ENCODE measurements at regions not wholly inside any gene's neighbourhood (a gene's known extent, or its start where the extent isn't known, plus 50 kb on each side); places are given as distances from the start of the nearest gene placed in this dataset.

DNA sequence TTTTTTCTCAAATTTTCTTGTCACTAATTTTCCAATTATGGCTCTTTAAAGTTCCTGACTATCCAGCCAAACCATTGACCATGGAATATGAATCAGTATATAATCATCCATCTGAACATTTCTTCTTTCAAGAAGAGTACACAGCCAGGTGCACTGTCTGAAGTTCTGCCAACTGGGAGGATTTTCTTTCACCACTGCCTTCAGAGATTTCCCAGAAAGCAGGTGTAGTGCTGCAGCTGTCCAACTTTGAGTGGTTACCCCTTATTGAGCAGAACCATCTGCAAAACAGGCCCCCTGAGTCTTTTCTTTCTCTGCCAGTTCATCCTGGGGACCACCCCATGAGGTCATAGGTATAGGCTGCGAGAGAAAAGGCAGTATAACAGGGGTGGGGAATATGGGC, 1213.2 kb downstream of the RAPGEF2 start:
- Histone ChIP-seq H3K4me3 (no peak overlapping the region), H3K36me3 (no peaks in the 10 kb centered on the region), H3K27me3 (no peaks in the 10 kb centered on the region), H3K27ac (no peak overlapping the region), H3K4me1 (no peaks in the 10 kb centered on the region), H3K9me3 (no peaks in the 10 kb centered on the region)
- WGBS, 2 donors (ENCODE audit: low coverage in 1 of 2), result 62% methylated on average over 1 of the region's 1 CpG; no CpG with 5 or more reads in 1 of the 2 donors
- intact Hi-C loops (cut with DNase I; ENCODE audit: low total_unique reads), result no loop called here
- in situ Hi-C loops (cut with MboI; ENCODE audit: low pct_ligation_motif_present in 1 of 4, low pct_unique_long_range_greater_than_20kb in 1 of 4, low sequenced_read_pairs in 3 of 4), result no loop called here
- no peak for DNase-seq
- TF ChIP-seq EP300 (IDR thresholded peaks at IDR 0.05; ENCODE audit: low read depth) (no peak), POLR2A (IDR thresholded peaks at IDR 0.05) (no peak), POLR2AphosphoS5 (IDR thresholded peaks at IDR 0.05) (no peak)
- TF ChIP-seq, protein P1, sequence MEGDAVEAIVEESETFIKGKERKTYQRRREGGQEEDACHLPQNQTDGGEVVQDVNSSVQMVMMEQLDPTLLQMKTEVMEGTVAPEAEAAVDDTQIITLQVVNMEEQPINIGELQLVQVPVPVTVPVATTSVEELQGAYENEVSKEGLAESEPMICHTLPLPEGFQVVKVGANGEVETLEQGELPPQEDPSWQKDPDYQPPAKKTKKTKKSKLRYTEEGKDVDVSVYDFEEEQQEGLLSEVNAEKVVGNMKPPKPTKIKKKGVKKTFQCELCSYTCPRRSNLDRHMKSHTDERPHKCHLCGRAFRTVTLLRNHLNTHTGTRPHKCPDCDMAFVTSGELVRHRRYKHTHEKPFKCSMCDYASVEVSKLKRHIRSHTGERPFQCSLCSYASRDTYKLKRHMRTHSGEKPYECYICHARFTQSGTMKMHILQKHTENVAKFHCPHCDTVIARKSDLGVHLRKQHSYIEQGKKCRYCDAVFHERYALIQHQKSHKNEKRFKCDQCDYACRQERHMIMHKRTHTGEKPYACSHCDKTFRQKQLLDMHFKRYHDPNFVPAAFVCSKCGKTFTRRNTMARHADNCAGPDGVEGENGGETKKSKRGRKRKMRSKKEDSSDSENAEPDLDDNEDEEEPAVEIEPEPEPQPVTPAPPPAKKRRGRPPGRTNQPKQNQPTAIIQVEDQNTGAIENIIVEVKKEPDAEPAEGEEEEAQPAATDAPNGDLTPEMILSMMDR (IDR thresholded peaks at IDR 0.05), result no peak

DNA sequence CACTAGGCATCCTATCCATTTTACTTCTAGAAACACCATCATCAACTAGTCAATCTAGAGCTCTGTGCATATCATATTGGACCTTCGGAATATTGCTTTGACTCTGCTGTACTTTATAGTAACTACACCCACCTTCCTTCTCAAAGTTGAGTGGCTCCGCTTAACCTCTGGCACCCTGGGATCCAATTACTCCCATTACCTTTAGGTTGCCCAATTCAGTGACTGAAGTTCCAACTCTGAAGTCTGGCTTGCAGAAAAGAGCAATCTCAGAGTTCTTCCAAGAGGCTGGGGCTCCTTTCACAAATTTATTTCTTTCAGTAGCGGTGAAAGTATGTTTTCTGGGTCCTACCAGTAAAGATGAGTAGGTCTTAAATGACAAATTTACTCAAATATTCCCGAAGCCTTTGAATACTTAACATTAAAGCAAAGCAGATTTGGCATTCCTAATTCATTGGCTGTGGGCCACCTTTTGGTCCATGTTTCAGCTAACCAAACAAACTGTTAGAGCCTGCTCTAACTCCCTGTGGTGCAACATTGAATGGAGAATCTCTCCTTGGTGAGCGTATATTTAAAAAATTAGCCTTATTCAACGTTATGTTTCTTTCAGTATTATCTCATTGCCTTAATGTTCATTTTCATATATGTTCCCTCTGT, 1215.8 kb downstream of the RAPGEF2 start:
- H3K4me3 ChIP-seq, result no peak overlapping the region
- H3K4me1 ChIP-seq, result no peaks in the 10 kb centered on the region
- no peak overlapping the region for H3K27ac ChIP-seq
- intact Hi-C loops (cut with DNase I; ENCODE audit: low total_unique reads), result no loop called here
- in situ Hi-C loops (cut with MboI; ENCODE audit: low pct_ligation_motif_present in 1 of 4, low pct_unique_long_range_greater_than_20kb in 1 of 4, low sequenced_read_pairs in 3 of 4), result no loop called here
- TF ChIP-seq, protein P1 (IDR thresholded peaks at IDR 0.05), result no peak
- no peak for TF ChIP-seq EP300 (IDR thresholded peaks at IDR 0.05; ENCODE audit: low read depth)
- WGBS, 2 donors (ENCODE audit: low coverage in 1 of 2), result 77 to 78% methylated on average over 5 to 6 of the region's 6 CpGs
- no peaks in the 10 kb centered on the region for H3K9me3 ChIP-seq
- no peak for DNase-seq
- H3K36me3 ChIP-seq, result no peaks in the 10 kb centered on the region
- no peaks in the 10 kb centered on the region for H3K27me3 ChIP-seq

DNA sequence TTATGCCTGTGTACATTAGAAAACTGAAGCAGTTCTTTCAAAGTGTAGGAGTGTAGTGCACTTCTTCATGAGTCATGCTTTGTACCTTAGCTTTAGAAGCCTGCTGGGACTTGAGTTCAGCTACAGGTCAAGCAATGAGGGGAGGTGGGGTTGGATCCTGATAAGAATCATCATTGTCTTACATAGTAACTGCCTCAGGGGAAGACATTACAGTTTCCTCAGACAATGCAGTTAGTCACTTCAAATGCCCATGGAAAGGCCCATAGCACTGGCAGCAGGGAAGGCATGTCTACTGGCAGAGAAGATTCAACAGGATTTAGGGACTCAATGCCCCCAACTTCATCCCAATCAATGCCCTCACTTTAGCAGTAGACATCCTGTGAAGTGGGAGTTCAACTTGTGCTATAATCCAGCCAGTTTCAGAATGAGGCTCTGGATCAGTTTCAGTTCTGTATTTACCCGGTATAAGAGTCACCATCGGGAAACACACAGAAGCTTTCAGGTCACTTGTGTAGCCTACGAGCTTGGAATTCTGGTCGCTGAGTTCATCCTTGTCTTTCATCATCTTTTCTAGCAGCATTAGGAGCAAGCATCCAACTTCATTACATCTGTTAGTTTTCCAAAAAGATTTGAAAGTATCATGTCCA, 1216.5 kb downstream of the RAPGEF2 start:
- H3K4me3 ChIP-seq, result no peak overlapping the region
- in situ Hi-C loops (cut with MboI; ENCODE audit: low pct_ligation_motif_present in 1 of 4, low pct_unique_long_range_greater_than_20kb in 1 of 4, low sequenced_read_pairs in 3 of 4), result no loop called here
- intact Hi-C loops (cut with DNase I; ENCODE audit: low total_unique reads), result no loop called here
- no peaks in the 10 kb centered on the region for H3K4me1 ChIP-seq
- H3K27ac ChIP-seq, result no peak overlapping the region
- H3K9me3 ChIP-seq, result no peaks in the 10 kb centered on the region
- no peaks in the 10 kb centered on the region for H3K36me3 ChIP-seq
- TF ChIP-seq POLR2AphosphoS5 (IDR thresholded peaks at IDR 0.05) (no peak), EP300 (IDR thresholded peaks at IDR 0.05; ENCODE audit: low read depth) (no peak), POLR2A (IDR thresholded peaks at IDR 0.05) (no peak)
- TF ChIP-seq, protein P1 (IDR thresholded peaks at IDR 0.05), result no peak
- DNase-seq, result no peak
- WGBS, 2 donors (ENCODE audit: low coverage in 1 of 2), result 67% methylated on average over 4 of the region's 4 CpGs; no CpG with 5 or more reads in 1 of the 2 donors
- no peaks in the 10 kb centered on the region for H3K27me3 ChIP-seq

DNA sequence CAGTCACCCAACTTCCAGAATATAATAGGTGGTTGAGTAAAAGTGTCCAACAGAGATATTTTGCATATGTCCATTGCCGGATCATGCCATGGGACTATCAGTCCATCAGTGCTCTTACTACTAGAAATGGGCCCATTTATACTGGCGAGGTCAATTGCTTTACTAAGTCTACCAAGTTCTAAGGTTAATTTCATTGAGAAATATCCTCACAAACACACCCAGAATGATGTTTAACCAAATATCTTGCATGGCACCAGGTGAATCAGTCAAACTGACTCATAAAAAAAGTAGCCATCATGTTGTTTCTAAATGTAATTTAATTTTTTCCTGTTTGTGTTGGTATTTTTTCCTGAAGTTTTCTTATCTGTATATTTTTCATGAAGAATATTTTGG, 1217.0 kb downstream of the RAPGEF2 start:
- no peak for DNase-seq
- Histone ChIP-seq H3K4me3 (no peak overlapping the region), H3K36me3 (no peaks in the 10 kb centered on the region), H3K27me3 (no peaks in the 10 kb centered on the region), H3K9me3 (no peaks in the 10 kb centered on the region), H3K27ac (no peak overlapping the region), H3K4me1 (no peaks in the 10 kb centered on the region)
- intact Hi-C loops (cut with DNase I; ENCODE audit: low total_unique reads) (no loop called here), in situ Hi-C loops (cut with MboI; ENCODE audit: low pct_ligation_motif_present in 1 of 4, low pct_unique_long_range_greater_than_20kb in 1 of 4, low sequenced_read_pairs in 3 of 4) (no loop called here)
- no peak for TF ChIP-seq EP300 (IDR thresholded peaks at IDR 0.05; ENCODE audit: low read depth)
- TF ChIP-seq, protein P1 (IDR thresholded peaks at IDR 0.05), result no peak
- no peak for TF ChIP-seq POLR2AphosphoS5 (IDR thresholded peaks at IDR 0.05)
- no peak for TF ChIP-seq POLR2A (IDR thresholded peaks at IDR 0.05)
- 75 to 95% methylated on average over 2 of the region's 2 CpGs for WGBS, 2 donors (ENCODE audit: low coverage in 1 of 2)
